ENCODE measurements at regions not wholly inside any gene's neighbourhood (a gene's known extent, or its start where the extent isn't known, plus 50 kb on each side); places are given as distances from the start of the nearest gene placed in this dataset.

GRCh38 chr4:135365065-135365464 is 1163.5 kb upstream of the PABPC4L start:
- RAD21 ChIA-PET (ENCODE audit: low non-redundant PET in 1 of 2, low total read pairs in 2 of 2, uncharacterized antibody in 2 of 2, unreplicated experiment in 2 of 2): no interaction called here
- ATAC-seq: no peak
- no peak overlapping the region for H3K4me3 ChIP-seq (replicated peaks in 1 of 2; ENCODE audit: low read depth in 1 of 2, low read length in 2 of 2)
- H3K4me2 ChIP-seq (ENCODE audit: low read length): no peak overlapping the region
- CTCF ChIA-PET: no interaction called here
- no peak overlapping the region for H2AFZ ChIP-seq (ENCODE audit: low read depth, low read length, poor library complexity, severe bottlenecking)
- no peaks in the 10 kb centered on the region for H3K27me3 ChIP-seq (ENCODE audit: insufficient read depth, low read length)
- H3K9me3 ChIP-seq (ENCODE audit: control insufficient read depth in 1 of 2, insufficient read depth in 1 of 2, low read depth in 1 of 2, low read length in 2 of 2): no peaks in the 10 kb centered on the region
- intact Hi-C loops (cut with micrococcal nuclease): no loop called here
- no peaks in the 10 kb centered on the region for H4K20me1 ChIP-seq (ENCODE audit: insufficient read depth)
- no peaks in the 10 kb centered on the region for H3K79me2 ChIP-seq (ENCODE audit: insufficient read depth, low read length)
- H3K9me2 ChIP-seq (ENCODE audit: insufficient read depth): no peaks in the 10 kb centered on the region
- no peaks in the 10 kb centered on the region for H3K36me3 ChIP-seq (ENCODE audit: control insufficient read depth in 1 of 2, insufficient read depth in 2 of 2, low read length in 2 of 2)
- POLR2A ChIA-PET: no interaction called here
- no peak overlapping the region for H3K9ac ChIP-seq (ENCODE audit: low read length)
- no peak for DNase-seq (ENCODE audit: low read depth, low spot score)
- no peak overlapping the region for H3K27ac ChIP-seq (ENCODE audit: low read depth, low read length)
- no peaks in the 10 kb centered on the region for H3K4me1 ChIP-seq (ENCODE audit: control insufficient read depth in 1 of 2, insufficient read depth in 2 of 2, low read length in 2 of 2)
- no peak for TF ChIP-seq YY1 (IDR thresholded peaks at IDR 0.05; ENCODE audit: extremely low read depth, insufficient replicate concordance, low read depth, low read length)
- no peak for TF ChIP-seq CBX3 (IDR thresholded peaks at IDR 0.05; ENCODE audit: low read depth)
- no peak for TF ChIP-seq ELF1 (IDR thresholded peaks at IDR 0.05; ENCODE audit: borderline replicate concordance, low read depth)
- TF ChIP-seq EGR1 (IDR thresholded peaks at IDR 0.05; ENCODE audit: low read depth): no peak
- no peak for TF ChIP-seq MAX (IDR thresholded peaks at IDR 0.05)
- no peak for TF ChIP-seq ZFX (IDR thresholded peaks at IDR 0.05)
- TF ChIP-seq SIN3A (IDR thresholded peaks at IDR 0.05; ENCODE audit: low read depth): no peak
- no peak for TF ChIP-seq ZNF274 (IDR thresholded peaks at IDR 0.05; ENCODE audit: low read depth, low read length)
- no peak for TF ChIP-seq RAD21 (IDR thresholded peaks at IDR 0.05; ENCODE audit: low read depth)
- TF ChIP-seq ZBTB33 (IDR thresholded peaks at IDR 0.05; ENCODE audit: extremely low read depth, insufficient replicate concordance, low read length): no peak
- TF ChIP-seq REST (IDR thresholded peaks at IDR 0.05; ENCODE audit: low read depth): no peak
- TF ChIP-seq FOSL1 (IDR thresholded peaks at IDR 0.05; ENCODE audit: low read depth): no peak
- TF ChIP-seq POLR2AphosphoS5 (IDR thresholded peaks at IDR 0.05; ENCODE audit: low read depth, low read length): no peak
- BruUV-seq (replicated peaks): no TSS peak

All from HCT116 (cell line).